ENCODE measurements at regions not wholly inside any gene's neighbourhood (a gene's known extent, or its start where the extent isn't known, plus 50 kb on each side); places are given as distances from the start of the nearest gene placed in this dataset.

DNA sequence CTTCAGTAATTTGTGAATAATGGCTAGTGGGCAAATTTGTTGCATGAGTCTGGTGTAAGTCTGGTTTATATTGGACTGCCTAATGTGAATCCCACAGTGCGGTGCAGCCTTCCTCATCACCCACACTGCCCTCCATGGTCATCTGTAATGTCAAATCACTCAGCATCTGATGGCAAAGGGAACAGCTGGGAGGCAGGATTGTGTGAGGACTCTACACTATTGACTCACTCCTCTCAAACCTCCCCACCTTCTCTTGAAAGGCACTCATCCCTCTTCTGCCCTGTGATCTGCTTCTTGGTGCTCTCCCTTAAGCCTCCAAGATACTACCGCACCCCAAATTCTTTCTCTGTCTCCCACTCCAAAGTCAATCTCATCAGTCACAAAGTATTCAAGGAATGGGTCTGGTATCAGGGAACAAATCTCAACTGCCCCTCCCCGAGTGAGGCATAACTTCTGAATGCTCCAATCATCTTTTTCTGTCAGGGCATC is 146.0 kb upstream of the BEND6 start:
- TF ChIP-seq, protein P1, sequence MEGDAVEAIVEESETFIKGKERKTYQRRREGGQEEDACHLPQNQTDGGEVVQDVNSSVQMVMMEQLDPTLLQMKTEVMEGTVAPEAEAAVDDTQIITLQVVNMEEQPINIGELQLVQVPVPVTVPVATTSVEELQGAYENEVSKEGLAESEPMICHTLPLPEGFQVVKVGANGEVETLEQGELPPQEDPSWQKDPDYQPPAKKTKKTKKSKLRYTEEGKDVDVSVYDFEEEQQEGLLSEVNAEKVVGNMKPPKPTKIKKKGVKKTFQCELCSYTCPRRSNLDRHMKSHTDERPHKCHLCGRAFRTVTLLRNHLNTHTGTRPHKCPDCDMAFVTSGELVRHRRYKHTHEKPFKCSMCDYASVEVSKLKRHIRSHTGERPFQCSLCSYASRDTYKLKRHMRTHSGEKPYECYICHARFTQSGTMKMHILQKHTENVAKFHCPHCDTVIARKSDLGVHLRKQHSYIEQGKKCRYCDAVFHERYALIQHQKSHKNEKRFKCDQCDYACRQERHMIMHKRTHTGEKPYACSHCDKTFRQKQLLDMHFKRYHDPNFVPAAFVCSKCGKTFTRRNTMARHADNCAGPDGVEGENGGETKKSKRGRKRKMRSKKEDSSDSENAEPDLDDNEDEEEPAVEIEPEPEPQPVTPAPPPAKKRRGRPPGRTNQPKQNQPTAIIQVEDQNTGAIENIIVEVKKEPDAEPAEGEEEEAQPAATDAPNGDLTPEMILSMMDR (conservative IDR thresholded peaks at IDR 0.05; ENCODE audit: low read length) = no peak
- TF ChIP-seq EZH2phosphoT487 (IDR thresholded peaks at IDR 0.05; ENCODE audit: borderline replicate concordance) = no peak
